Thyroid gland (tissue), 4 donors: ENCODE measurements at regions not wholly inside any gene's neighbourhood (a gene's known extent, or its start where the extent isn't known, plus 50 kb on each side); places are given as distances from the start of the nearest gene placed in this dataset.

Experiments used
- CTCF ChIP-seq, 6 experiments: fragments of 200-600 bp in 3 of 6; fragments of 450-650 bp in 3 of 6; sonication (generic) in 3 of 6; IDR thresholded peaks; one replicate each; pipeline ENCODE4 v1.5.1; 2016 to 2019; ENCODE audit warnings: antibody characterized with exemption in 6 of 6, mild to moderate bottlenecking in 2 of 6, inconsistent platforms in 1 of 6, moderate library complexity in 1 of 6
- POLR2A ChIP-seq, 2 donors: fragments of 450-650 bp; IDR thresholded peaks; one replicate each; pipeline ENCODE4 v1.6.1; 2017; ENCODE audit warnings: antibody characterized with exemption in 2 of 2, mild to moderate bottlenecking in 2 of 2, moderate library complexity in 1 of 2

- TF ChIP-seq CTCF (IDR thresholded peaks at IDR 0.05) (no peak), POLR2A (IDR thresholded peaks at IDR 0.05) (no peak)
Measured at GRCh38 chr20:48404598-48404997, 423.2 kb downstream of the PREX1 start.
